ENCODE measurements at regions not wholly inside any gene's neighbourhood (a gene's known extent, or its start where the extent isn't known, plus 50 kb on each side); places are given as distances from the start of the nearest gene placed in this dataset.
"Not testable (repeated sequence)": the region's sequence is repeated elsewhere in the genome, so short reads cannot be mapped to it uniquely, and the experiment has no call there.

- DNase-seq: no peak
Measured at GRCh38 chrX:113892401-113892800, 691.5 kb upstream of the HTR2C start.

- no peak for DNase-seq
Measured at GRCh38 chrX:113873056-113873455, 710.8 kb upstream of the HTR2C start.

DNA sequence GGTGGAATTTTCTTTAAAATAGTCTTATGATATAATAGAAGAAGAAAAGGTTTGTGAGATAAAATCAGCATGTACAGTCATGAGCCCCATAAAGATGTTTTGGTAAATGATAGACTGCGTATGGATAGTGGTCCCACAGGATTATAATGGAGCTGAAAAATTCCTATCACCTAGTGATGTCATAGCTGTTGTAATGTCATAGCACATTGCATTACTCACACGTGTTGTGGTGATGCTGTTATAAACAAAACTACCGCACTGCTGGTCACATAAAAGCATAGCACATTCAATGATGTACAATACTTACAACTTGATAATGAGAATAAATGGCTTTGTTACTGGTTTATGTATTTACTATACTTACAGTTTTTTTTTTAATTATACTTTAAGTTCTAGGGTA is 715.2 kb upstream of the HTR2C start:
- DNase-seq: no peak

GRCh38 chrX:113868177-113868576 is 715.7 kb upstream of the HTR2C start:
- peak; percentile 0 for DNase-seq

- no peak for DNase-seq
Measured at GRCh38 chrX:113849408-113849807, 734.5 kb upstream of the HTR2C start.

DNA sequence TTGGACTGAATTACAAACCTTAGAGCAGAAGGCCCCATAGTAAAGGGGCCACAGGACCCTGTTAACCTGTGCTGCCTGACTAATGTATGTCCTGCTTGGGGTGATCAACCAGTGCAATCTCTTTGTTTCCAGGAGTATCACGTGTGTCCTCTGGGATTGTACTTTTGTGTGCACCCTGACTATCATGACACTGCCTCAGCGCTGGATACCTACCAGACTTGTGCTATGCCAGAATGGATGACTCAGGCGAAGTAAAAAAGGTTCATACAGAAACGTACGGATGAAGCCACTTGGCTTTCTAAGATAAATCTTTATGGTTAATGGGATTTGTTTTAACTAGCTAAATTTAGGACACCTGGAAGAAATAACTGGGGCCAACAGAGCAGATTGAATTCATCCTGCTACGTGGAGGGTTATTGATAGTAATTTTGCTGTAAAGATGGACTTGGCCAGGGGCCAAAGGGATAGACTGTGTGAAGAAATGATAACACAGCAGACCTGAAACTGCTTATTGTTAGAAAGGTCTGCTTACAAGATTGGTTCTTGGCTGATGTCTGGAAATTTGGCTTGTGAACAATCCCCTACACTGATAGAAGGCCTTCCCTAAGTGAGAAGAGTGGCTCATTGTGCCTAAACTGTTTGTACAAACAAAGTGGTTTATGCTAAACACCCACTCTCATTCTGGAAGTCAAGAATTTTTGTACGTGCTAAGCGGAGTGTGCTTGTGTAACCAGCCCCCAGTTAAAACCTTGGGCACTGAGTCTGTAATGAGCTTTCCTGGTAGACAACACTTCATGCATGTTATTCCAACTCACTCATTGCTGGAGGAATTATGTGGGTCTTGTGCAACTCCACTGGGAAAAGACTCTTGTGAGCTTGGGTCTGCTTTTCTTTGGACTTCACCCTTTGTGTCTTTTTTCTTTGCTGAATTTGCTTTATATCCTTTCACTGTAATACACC is 750.5 kb upstream of the HTR2C start:
- DNase-seq: no peak

DNA sequence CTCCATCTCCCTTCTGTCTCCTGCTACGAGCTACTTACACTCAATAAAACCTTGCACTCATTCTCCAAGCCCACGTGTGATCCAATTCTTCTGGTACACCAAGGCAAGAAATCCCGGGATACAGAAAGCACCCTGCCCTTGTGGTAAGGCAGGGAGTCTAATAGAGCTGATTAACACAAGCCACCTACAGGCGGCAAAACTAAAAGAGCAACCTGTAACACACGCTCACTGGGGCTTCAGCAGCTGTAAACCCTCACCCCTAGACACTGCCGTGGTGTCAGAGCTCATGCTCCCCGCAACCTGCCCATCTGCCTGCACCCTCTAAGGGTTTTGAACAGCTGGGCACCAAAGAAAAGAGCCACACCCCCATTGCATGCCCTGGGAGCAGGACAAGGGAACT is 755.4 kb upstream of the HTR2C start:
- DNase-seq: no peak

- DNase-seq: no peak
Measured at GRCh38 chrX:113818346-113818745, 765.5 kb upstream of the HTR2C start.

DNA sequence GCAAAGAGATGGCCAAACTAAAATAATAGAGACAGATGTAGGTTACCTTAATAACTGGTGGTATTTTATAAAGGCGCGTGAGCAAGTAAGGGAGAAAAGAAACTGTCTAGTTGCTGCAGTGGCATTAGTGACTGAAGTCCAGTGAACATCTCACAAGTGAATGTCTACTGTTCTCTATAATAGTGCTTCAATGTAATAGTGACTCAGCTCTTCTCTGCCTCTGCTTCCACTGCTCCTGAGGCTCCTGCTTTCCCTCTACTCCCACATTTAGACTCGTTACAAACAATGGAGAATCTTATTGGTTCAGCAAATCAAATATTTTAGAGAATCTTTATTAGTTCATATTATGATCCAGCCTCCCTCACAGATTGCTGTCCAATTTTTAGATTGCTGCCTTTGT is 779.1 kb upstream of the HTR2C start:
- no peak for DNase-seq

DNA sequence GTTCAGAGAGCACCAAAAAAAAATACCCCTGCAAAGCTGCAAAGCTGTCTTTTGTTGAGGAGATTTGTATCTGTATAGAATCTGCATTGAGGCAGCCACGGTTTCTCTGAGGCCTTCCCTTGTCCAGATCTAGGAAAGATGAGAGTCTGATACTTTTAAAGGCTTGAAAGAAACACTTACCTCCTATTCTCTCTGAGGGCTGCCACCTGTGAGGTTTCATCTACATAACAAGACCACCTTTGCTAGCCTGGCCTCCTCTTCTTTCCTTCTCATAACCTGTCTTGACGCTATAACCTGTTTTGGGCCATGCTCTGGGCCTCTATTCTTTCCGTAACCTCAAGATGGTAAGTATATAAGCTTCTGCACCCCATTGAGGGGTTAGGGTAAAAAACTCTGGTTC is 779.6 kb upstream of the HTR2C start:
- DNase-seq: no peak

GRCh38 chrX:113802837-113803236 is 781.0 kb upstream of the HTR2C start:
- DNase-seq: no peak

GRCh38 chrX:113800955-113801354 is 782.9 kb upstream of the HTR2C start:
- no peak for DNase-seq

DNA sequence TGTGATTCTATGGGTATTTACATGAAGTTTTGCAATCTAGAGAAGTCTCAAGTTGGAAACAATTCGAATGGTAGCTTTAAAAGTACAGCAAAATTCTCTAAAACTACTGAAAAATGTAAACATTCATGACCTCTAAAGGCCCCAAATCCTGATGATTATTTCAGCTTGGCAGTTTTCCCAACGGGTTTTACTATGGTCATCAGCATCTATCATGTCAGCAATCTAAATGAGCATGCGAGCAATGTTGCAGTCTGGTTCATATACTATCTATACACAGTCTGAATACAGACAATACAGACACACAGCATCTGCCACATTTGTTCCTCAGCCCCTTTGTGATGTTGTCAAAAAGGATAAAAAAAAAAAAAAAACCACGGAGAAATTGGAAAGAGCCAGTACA is 790.3 kb upstream of the HTR2C start:
- DNase-seq: no peak

- DNase-seq: no peak
Measured at GRCh38 chrX:113790987-113791386, 792.9 kb upstream of the HTR2C start.

- not testable (repeated sequence) for DNase-seq
Measured at GRCh38 chrX:113784754-113785153, 799.1 kb upstream of the HTR2C start.

- DNase-seq: no peak
Measured at GRCh38 chrX:113770806-113771205, 813.1 kb upstream of the HTR2C start.

DNA sequence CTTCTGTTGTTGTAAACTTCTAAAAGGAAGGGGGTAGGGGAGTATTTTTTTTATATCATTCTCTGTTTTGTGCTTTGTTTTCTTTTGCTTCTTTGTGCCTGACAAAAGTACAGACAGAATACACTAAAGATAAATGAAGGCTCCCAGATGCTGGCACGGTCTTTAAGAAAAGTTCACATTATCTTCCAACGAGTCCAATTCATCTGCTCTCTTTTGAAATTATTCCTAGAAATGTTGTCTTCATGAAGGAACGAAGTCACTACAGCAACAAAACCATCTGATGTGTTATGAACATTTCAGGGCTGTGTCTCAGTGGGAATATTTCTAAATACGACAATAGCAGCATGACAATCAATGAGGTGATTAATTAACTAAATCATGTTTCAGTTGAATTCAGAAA is 813.8 kb upstream of the HTR2C start:
- no peak for DNase-seq

DNA sequence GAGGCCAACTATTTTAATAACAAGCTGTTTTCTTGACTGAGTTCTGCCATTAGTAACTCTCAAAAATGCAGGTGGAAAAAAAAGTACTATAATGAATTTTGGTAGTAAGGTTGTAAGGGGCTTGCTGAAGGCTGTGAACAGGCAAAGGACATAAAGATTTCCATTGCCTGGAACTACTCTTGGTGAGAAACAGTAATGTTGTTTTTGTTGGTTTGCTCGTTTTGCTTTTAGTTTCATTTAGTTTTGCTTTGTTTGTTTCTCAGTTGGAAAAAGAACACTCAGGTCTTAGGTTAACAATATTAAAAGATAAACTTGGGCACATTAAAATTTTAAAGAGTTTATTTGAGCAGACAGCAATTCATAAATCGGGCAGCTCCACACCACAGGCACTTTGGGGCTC is 824.5 kb upstream of the HTR2C start:
- no peak for DNase-seq

GRCh38 chrX:113747274-113747973 is 836.5 kb upstream of the HTR2C start:
- DNase-seq: no peak

- DNase-seq: no peak
Measured at GRCh38 chrX:113743069-113743468, 840.8 kb upstream of the HTR2C start.

DNA sequence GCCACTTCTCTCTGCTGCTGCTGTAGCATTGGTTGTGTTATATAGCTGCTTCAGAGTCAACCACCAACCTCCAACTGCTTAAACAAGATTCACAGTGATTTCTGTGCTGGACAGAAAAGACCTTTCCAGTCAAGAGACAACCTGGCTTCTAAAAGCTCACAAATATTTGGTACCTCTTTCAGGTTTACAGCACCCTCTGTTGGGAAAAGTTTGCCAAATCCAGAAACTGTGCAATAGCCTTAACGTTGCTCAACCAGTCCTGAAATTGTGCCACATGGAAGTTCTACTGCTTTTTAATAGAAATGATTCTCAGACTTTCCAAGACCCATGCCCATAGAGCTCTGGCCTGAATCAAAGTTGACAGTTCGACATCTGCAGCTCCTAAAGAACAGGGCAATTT is 842.1 kb upstream of the HTR2C start:
- DNase-seq: no peak

- DNase-seq: no peak
Measured at GRCh38 chrX:113728937-113729336, 854.9 kb upstream of the HTR2C start.

- no peak for DNase-seq
Measured at GRCh38 chrX:113726898-113727297, 857.0 kb upstream of the HTR2C start.

DNA sequence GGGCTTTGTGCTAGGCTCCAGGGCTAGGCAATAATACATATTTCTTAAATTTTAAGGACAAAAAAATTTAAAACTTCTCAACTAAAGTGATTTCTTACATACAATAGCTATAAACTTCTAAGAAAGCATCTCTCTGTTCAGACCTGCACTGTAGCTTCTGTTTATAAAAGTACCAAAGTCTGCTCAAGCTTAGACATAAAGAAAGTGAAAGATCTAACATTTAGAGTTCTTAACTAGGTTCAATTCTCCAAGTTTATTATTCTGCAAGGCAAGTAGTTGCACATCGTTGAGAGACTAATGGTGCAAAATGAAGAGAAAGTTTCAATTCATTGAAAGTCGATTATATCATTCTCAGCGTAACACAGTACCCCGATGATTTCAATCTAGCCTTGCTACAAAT is 857.4 kb upstream of the HTR2C start:
- DNase-seq: no peak

All from suppressor macrophage treated with lipopolysaccharide for 4 hours (primary cell).